Iris pigment epithelial cell (primary cell): ENCODE measurements at regions not wholly inside any gene's neighbourhood (a gene's known extent, or its start where the extent isn't known, plus 50 kb on each side); places are given as distances from the start of the nearest gene placed in this dataset.

Experiments
- DNase-seq: peaks from one replicate; pipeline ENCODE4 v3.0.0-alpha.2; 2011; ENCODE audit warnings: low read depth

DNA sequence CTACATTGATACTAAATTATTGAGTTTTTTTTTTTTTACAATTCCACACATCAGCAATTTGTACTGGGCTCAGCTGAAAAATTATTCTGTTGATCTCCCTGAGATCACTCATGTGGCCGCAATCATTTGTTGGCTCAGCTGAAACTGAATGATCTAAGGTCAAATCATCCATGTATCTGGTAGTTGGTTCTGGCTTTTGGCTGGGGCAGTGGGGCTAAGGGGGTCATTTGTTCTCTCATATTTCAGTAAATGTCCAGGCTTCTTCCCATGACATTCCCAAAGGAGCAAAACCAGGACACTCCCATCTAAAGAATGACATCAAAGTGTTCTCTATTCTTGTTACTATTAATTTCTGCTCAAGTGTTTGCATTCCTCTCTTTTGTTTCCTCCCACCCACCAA is 806.7 kb upstream of the ADGRL2 start:
- no peak for DNase-seq

GRCh38 chr1:80993154-80993980 is 807.4 kb upstream of the ADGRL2 start:
- no peak for DNase-seq

DNA sequence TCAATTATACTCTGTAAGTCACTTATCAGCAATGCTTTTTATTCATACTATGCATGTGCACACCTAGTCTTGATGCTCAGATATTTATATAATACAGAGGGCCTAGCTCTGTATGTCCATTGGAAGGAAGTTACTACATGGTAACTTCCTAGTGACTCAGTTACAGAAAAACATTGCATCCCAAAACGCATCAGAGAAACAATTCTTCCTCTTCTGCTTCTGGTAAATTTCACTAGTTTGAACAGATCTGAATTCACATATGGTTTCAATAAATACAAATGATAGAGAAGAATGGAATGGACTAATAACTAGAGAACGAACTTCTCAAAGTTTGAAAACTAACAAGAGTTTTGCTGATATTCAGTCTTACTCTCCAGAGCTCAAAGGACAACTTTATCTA is 811.3 kb upstream of the ADGRL2 start:
- no peak for DNase-seq

- no peak for DNase-seq
Observed at GRCh38 chr1:80988926-80989325, 811.8 kb upstream of the ADGRL2 start.

GRCh38 chr1:80987824-80988223 is 812.9 kb upstream of the ADGRL2 start:
- DNase-seq = no peak

DNA sequence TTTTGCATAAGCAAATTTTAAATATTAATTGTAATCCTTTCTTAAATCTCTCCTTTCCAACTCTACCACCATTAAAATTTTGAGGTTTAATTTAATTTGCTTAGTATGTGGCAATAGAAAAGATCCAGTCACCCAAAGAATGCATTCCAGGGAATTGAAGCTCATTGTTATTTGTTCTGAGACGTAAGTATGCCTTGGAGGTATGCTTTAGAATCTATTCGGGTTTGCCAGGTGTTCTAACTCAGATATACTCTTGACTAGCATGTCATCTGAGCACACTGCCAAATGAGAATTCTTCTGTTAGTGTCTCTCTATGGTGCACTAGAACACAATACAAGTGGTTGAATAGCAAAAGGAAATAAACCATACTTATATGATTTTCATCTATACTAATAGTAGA is 813.6 kb upstream of the ADGRL2 start:
- no peak for DNase-seq

DNA sequence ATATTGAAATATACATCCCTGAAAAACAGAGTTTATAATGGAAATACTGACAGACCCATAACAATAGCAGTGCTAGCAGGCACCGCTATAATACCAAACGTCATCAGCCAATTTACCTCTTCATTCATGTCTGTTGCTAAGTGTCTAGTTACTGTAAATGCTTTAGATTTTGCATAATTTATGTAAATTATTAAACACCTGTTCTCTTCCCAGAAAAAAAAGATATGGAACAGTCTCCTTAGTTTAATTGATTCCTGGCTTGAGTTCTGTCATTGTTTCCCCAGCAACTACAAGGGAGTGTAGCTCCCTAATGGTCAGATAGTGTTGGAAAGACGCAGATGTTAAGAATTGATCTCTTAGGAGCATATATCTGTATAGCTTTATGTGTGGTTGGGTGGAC is 817.9 kb upstream of the ADGRL2 start:
- DNase-seq = no peak

DNA sequence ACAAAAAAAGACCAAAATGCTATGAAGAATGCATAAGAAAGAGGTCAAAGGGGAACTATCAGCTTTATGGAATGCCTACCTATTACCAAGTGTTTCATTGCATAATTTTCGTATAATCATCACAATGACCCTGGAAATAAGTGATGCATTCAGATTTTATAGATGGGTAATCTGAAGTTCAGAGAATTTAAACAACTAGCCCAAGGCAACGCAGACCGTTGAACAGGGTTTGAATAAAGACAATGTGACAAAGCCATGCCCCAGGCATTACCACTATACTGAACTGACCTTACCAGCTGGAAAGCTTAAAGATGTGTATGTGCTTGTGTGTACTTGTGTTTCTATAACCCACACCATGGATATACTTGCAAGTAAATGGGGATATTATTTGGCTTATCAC is 827.6 kb upstream of the ADGRL2 start:
- DNase-seq = no peak

- DNase-seq = no peak
Observed at GRCh38 chr1:80966266-80966665, 834.5 kb upstream of the ADGRL2 start.

DNA sequence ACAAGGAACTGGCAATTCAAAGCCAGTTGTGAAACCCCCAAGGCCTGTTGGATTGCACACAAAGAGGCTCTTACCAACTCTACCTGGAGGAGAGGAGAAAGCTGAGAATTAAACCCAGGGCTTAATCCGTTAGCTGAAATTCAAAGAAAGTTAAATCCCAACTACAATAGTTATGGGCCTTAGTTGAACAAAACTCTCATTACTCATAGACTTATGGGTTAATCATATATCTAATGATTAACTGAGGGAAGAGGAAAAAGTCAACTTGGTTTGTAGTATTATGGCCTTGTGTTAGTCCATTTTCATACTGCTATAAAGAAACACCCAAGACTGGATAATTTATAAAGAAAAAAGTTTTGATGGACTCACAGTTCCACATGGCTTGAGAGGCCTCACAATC is 838.2 kb upstream of the ADGRL2 start:
- no peak for DNase-seq

- peak; percentile 0 for DNase-seq
Observed at GRCh38 chr1:80961464-80962190, 839.1 kb upstream of the ADGRL2 start.

DNA sequence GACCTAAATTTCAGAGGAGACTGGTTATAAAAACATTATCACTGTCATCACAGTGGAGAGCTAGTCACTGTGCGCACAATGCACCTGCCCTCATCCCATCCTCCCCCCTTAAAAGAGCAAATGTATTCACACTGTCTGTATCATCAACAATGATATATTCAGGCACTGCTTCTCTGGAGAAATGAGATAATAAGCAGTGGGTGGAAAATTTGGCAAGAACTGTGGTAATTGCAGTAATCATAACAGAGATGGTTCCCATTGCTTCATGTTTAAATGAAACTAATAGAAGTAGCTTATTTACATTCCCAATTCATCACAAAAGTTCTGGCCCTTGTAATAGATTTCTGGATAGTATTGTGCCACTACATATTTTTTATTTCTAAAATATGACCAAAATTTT is 867.4 kb upstream of the ADGRL2 start:
- no peak for DNase-seq

DNA sequence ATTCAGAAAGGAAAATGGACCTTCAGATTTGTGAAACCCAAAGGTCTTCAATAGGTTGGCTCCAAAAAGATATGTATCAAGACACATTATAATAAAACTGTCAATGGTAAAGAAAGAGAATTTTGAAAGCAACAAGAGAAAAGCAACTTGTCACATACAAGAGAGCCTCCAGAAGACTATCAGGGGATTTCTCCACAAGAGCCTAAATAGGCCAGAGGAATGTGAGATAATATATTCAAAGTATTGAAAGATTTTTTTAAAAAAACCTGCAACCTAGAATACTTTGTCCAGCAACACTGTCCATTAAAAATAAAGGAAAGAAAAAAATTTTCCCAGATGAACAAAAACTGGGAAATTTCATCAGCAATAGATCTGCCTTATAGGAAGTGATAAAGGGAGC is 869.6 kb upstream of the ADGRL2 start:
- no peak for DNase-seq

- no peak for DNase-seq
Observed at GRCh38 chr1:80929868-80930508, 870.7 kb upstream of the ADGRL2 start.

DNA sequence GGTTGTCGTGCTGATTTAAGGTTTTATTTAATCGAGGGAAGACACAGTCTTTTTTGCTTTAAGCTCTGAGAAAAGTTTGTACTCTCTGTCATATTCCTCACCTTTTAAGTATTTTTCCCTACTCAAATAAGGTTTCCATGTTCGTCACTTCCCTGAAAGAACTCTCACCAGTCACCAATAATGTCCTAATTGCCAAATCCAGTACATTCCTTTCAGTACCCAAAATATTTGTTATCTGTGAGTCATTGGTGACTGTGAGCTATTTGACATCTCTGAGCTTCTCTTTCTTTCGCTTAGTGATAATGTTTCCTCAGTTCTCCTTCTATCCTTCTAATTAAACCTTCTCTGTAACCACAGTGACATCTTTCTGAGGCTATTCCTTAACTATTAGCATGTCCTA is 874.2 kb upstream of the ADGRL2 start:
- peak; percentile 5 for DNase-seq

- no peak for DNase-seq
Observed at GRCh38 chr1:80925130-80925805, 875.5 kb upstream of the ADGRL2 start.

DNA sequence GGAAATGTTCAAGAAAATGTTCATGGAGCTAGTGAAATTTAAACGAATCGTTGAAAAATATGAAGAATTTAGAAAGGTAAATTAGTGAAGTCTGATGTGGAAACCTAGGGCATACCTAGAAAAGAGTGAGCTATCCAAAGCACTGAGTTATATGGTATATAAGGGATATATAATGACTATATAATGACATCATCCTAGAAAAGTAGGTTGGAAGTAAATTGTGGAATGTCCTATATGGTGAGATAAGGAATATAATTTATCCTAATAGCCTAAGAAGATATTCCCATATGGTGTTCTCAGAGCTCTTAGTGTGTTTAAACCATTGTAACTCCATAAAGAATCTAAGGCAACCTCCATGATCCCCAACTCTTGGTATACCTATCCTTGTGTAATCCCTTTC is 876.4 kb upstream of the ADGRL2 start:
- no peak for DNase-seq

- DNase-seq = no peak
Observed at GRCh38 chr1:80922906-80923305, 877.8 kb upstream of the ADGRL2 start.

DNA sequence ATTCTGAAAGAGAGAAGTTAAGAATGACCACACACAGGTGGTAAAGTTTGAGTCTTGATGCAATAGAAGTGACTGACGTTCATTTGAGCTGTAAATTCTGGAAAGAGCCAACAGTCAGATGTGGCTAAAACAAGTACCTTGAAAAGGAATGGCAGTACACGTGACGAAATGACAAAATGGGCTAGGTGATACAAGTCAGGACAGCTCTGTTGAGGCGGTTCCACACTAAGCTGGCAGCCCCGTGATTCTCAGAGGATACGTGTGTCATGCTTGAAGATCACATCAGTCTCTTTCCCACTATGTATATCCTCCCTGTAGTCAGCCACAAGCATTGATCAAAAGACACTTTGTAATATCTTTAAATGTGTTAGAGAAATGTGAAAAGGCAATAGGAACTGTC is 881.3 kb upstream of the ADGRL2 start:
- DNase-seq = no peak

- DNase-seq = peak; percentile 40
Observed at GRCh38 chr1:80918380-80918779, 882.4 kb upstream of the ADGRL2 start.

DNA sequence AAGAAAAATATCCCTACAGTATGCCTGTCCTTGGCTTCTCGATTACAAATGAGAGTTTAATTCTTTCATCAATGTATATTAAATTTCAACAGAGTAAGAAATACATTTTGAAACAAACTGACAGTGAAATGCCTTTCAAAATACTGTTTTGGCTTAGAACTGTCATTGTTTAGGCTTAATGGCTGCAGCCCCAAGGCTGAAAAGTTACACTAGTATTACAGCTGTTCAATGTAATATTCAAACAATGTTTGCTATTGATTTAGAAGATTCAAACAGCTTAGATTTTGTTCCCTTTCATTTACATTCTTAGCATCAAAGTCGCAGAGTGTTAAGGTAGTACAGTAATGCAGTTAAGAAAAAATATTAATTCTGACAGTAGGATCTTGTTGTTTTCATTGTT is 882.9 kb upstream of the ADGRL2 start:
- DNase-seq = no peak

- no peak for DNase-seq
Observed at GRCh38 chr1:80917225-80917624, 883.5 kb upstream of the ADGRL2 start.

GRCh38 chr1:80915491-80915890 is 885.2 kb upstream of the ADGRL2 start:
- DNase-seq = no peak
